ENCODE measurements at regions not wholly inside any gene's neighbourhood (a gene's known extent, or its start where the extent isn't known, plus 50 kb on each side); places are given as distances from the start of the nearest gene placed in this dataset.

- TF ChIP-seq CTCF (IDR thresholded peaks at IDR 0.05) = no peak
- TF ChIP-seq POLR2A (IDR thresholded peaks at IDR 0.05) = no peak
Observed at GRCh38 chr3:193955719-193956118, 180.2 kb upstream of the HES1 start.
